Parathyroid adenoma (tissue), 2 donors: ENCODE measurements at regions not wholly inside any gene's neighbourhood (a gene's known extent, or its start where the extent isn't known, plus 50 kb on each side); places are given as distances from the start of the nearest gene placed in this dataset.

Source experiments
- H2AFZ ChIP-seq: fragments of 300-600 bp; sonication (generic); one replicate; pipeline ENCODE4 v1.7.0; 2017; ENCODE audit warnings: antibody characterized with exemption, mild to moderate bottlenecking
- H3K27ac ChIP-seq: fragments of 300-600 bp; sonication (generic); one replicate; pipeline ENCODE4 v1.7.0; 2017
- H3K27me3 ChIP-seq: fragments of 300-600 bp; sonication (generic); one replicate; pipeline ENCODE4 v1.7.0; 2017; ENCODE audit warnings: low read length; ENCODE audit not compliant: control insufficient read depth, insufficient read depth
- H3K36me3 ChIP-seq: fragments of 300-600 bp; sonication (generic); one replicate; pipeline ENCODE4 v1.7.0; 2017; ENCODE audit warnings: low read length; ENCODE audit not compliant: control insufficient read depth, insufficient read depth
- H3K4me1 ChIP-seq: fragments of 300-600 bp; sonication (generic); one replicate; pipeline ENCODE4 v1.7.0; 2017; ENCODE audit warnings: control low read depth
- H3K4me2 ChIP-seq: fragments of 300-600 bp; sonication (generic); one replicate; pipeline ENCODE4 v1.7.0; 2017; ENCODE audit warnings: low read length
- H3K4me3 ChIP-seq: fragments of 300-600 bp; sonication (generic); one replicate; pipeline ENCODE4 v1.7.0; 2017; ENCODE audit warnings: low read depth, low read length
- H3K79me2 ChIP-seq: fragments of 300-600 bp; sonication (generic); one replicate; pipeline ENCODE4 v1.7.0; 2017; ENCODE audit warnings: control low read depth
- H3K9ac ChIP-seq: fragments of 300-600 bp; sonication (generic); one replicate; pipeline ENCODE4 v1.7.0; 2017; ENCODE audit warnings: mild to moderate bottlenecking
- H3K9me3 ChIP-seq: fragments of 300-600 bp; sonication (generic); one replicate; pipeline ENCODE4 v1.7.0; 2017; ENCODE audit warnings: low read length; ENCODE audit not compliant: control insufficient read depth
- CTCF ChIP-seq: fragments of 300-600 bp; sonication (generic); IDR thresholded peaks from one replicate; pipeline ENCODE4 v1.7.0; 2017; ENCODE audit warnings: antibody characterized with exemption, mild to moderate bottlenecking
- donor health status: primary hyperparathyroidism.

GRCh38 chr7:18212758-18213157, 185.1 kb upstream of the PRPS1L1 start:
- no peaks in the 10 kb centered on the region for H3K27me3 ChIP-seq
- no peak overlapping the region for H3K4me3 ChIP-seq
- H3K4me1 ChIP-seq = no peaks in the 10 kb centered on the region
- no peaks in the 10 kb centered on the region for H3K36me3 ChIP-seq
- H2AFZ ChIP-seq = no peak overlapping the region
- H3K4me2 ChIP-seq = no peak overlapping the region
- no peak overlapping the region for H3K27ac ChIP-seq
- H3K9ac ChIP-seq = no peak overlapping the region
- TF ChIP-seq CTCF = no peak
- H3K9me3 ChIP-seq = no peaks in the 10 kb centered on the region
- H3K79me2 ChIP-seq = no peaks in the 10 kb centered on the region

- no peak for TF ChIP-seq CTCF
- no peaks in the 10 kb centered on the region for H3K4me1 ChIP-seq
- H3K9ac ChIP-seq = no peak overlapping the region
- H3K36me3 ChIP-seq = no peaks in the 10 kb centered on the region
- H2AFZ ChIP-seq = no peak overlapping the region
- no peaks in the 10 kb centered on the region for H3K27me3 ChIP-seq
- no peaks in the 10 kb centered on the region for H3K79me2 ChIP-seq
- H3K4me2 ChIP-seq = no peak overlapping the region
- H3K4me3 ChIP-seq = no peak overlapping the region
- H3K27ac ChIP-seq = no peak overlapping the region
- no peaks in the 10 kb centered on the region for H3K9me3 ChIP-seq
Observed at GRCh38 chr7:18213652-18214051, 186.0 kb upstream of the PRPS1L1 start.

GRCh38 chr7:18216270-18216669, 188.6 kb upstream of the PRPS1L1 start:
- no peak overlapping the region for H3K9ac ChIP-seq
- no peak overlapping the region for H3K4me2 ChIP-seq
- no peaks in the 10 kb centered on the region for H3K9me3 ChIP-seq
- H3K27ac ChIP-seq = no peak overlapping the region
- no peak overlapping the region for H2AFZ ChIP-seq
- no peaks in the 10 kb centered on the region for H3K79me2 ChIP-seq
- H3K36me3 ChIP-seq = no peaks in the 10 kb centered on the region
- no peaks in the 10 kb centered on the region for H3K27me3 ChIP-seq
- no peaks in the 10 kb centered on the region for H3K4me1 ChIP-seq
- no peak for TF ChIP-seq CTCF
- H3K4me3 ChIP-seq = no peak overlapping the region

- TF ChIP-seq CTCF = no peak
- H3K4me3 ChIP-seq = no peak overlapping the region
- H3K27ac ChIP-seq = no peak overlapping the region
- no peaks in the 10 kb centered on the region for H3K4me1 ChIP-seq
- H3K36me3 ChIP-seq = no peaks in the 10 kb centered on the region
- H3K27me3 ChIP-seq = no peaks in the 10 kb centered on the region
- H3K9me3 ChIP-seq = no peaks in the 10 kb centered on the region
- no peak overlapping the region for H2AFZ ChIP-seq
- no peak overlapping the region for H3K4me2 ChIP-seq
- no peaks in the 10 kb centered on the region for H3K79me2 ChIP-seq
- no peak overlapping the region for H3K9ac ChIP-seq
Observed at GRCh38 chr7:18221377-18222293, 194.0 kb upstream of the PRPS1L1 start.

GRCh38 chr7:18222636-18223035, 195.0 kb upstream of the PRPS1L1 start:
- no peaks in the 10 kb centered on the region for H3K9me3 ChIP-seq
- H3K4me2 ChIP-seq = no peak overlapping the region
- H3K36me3 ChIP-seq = no peaks in the 10 kb centered on the region
- no peaks in the 10 kb centered on the region for H3K27me3 ChIP-seq
- H3K79me2 ChIP-seq = no peaks in the 10 kb centered on the region
- H3K27ac ChIP-seq = no peak overlapping the region
- H2AFZ ChIP-seq = no peak overlapping the region
- H3K9ac ChIP-seq = no peak overlapping the region
- H3K4me3 ChIP-seq = no peak overlapping the region
- H3K4me1 ChIP-seq = no peaks in the 10 kb centered on the region
- TF ChIP-seq CTCF = no peak
